GM12878 (cell line): ENCODE measurements at regions not wholly inside any gene's neighbourhood (a gene's known extent, or its start where the extent isn't known, plus 50 kb on each side); places are given as distances from the start of the nearest gene placed in this dataset.

Source experiments
- CHD4 ChIP-seq: fragments of 200-600 bp; sonication (generic); IDR thresholded peaks from 2 replicates; pipeline ENCODE4 v1.6.1; 2016; ENCODE audit warnings: mild to moderate bottlenecking
- HDGF ChIP-seq: fragments of 450-650 bp; IDR thresholded peaks from 2 replicates; pipeline ENCODE4 v1.6.1; 2016; ENCODE audit warnings: antibody characterized with exemption
- IKZF2 ChIP-seq, 2 experiments: fragments of 450-650 bp; IDR thresholded peaks; 2 replicates each; pipeline ENCODE4 v1.6.1; 2017; ENCODE audit warnings: mild to moderate bottlenecking in 2 of 2, moderate library complexity in 2 of 2
- IRF4 ChIP-seq: IDR thresholded peaks from 2 replicates; pipeline ENCODE4 v1.6.1; 2011; ENCODE audit warnings: low read depth, low read length
- MEF2B ChIP-seq: fragments of 450-650 bp; IDR thresholded peaks from 2 replicates; pipeline ENCODE4 v1.6.1; 2018; ENCODE audit warnings: mild to moderate bottlenecking, moderate library complexity; ENCODE audit not compliant: partially characterized antibody, poor library complexity, severe bottlenecking
- MXI1 ChIP-seq: fragments of 150-350 bp; IDR thresholded peaks from 2 replicates; pipeline ENCODE4 v1.6.1; 2011; ENCODE audit warnings: low read depth, mild to moderate bottlenecking, inconsistent platforms, low read length, improper control_type of control experiment
- MYC ChIP-seq: IDR thresholded peaks from 2 replicates; pipeline ENCODE4 v1.6.1; 2011; ENCODE audit warnings: mild to moderate bottlenecking, low read length, moderate library complexity, inconsistent platforms; ENCODE audit not compliant: insufficient read depth, insufficient replicate concordance, insufficient read length, severe bottlenecking
- NFIC ChIP-seq: IDR thresholded peaks from 2 replicates; pipeline ENCODE4 v1.6.1; 2012; ENCODE audit warnings: low read depth, mild to moderate bottlenecking, inconsistent platforms, low read length, moderate library complexity
- POLR2A ChIP-seq: IDR thresholded peaks from 2 replicates; pipeline ENCODE4 v1.6.1; 2011; ENCODE audit warnings: low read depth, mild to moderate bottlenecking, low read length
- RFX5 ChIP-seq: IDR thresholded peaks from 2 replicates; pipeline ENCODE4 v1.6.1; 2011; ENCODE audit warnings: low read depth, low read length, improper control_type of control experiment
- SKIL ChIP-seq: fragments of 450-650 bp; IDR thresholded peaks from 2 replicates; pipeline ENCODE4 v1.6.1; 2017; ENCODE audit warnings: mild to moderate bottlenecking, low read depth, inconsistent platforms; ENCODE audit not compliant: poor library complexity, severe bottlenecking
- SMC3 ChIP-seq: IDR thresholded peaks from 2 replicates; pipeline ENCODE4 v1.6.1; 2011; ENCODE audit warnings: low read length, improper control_type of control experiment, borderline replicate concordance

DNA sequence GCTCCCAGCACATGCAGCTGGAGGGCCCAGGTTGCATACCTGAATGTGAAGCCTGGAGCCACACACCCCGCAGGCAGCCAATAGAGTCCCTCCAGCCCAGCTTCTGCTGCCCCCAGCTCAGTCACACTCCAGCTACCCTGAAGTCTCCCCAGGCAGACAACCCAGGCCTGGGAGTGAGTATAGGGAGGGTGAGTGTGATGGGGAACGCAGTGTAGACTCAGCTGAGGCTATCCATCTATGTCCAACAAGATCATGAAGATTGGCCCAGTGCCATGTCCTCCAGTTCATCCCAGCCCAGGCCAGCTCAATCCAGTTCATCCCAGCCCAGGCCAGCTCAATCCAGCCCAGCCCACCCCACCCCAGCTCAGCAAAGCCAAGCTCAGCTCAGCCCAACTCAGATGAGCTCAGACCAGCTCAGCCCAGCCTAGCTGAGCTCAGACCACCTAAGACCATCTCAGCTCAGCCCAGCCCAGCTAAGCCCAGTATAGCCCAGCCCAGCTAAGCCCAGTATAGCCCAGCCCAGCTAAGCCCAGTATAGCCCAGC lies 330.4 kb downstream of the TMEM121 start (continued):
- TF ChIP-seq SKIL (peak; percentile 36), SMC3 (no peak), MEF2B (peak; percentile 34), MXI1 (0 out of 2 replicates have a peak, but pooled peaks have one; percentile 39), HDGF (no peak), MYC (no peak), IKZF2 (IDR thresholded peaks at IDR 0.05) (0 out of 4 replicates have a peak, but pooled peaks of 1 of the 2 experiments have one; percentile 8), RFX5 (no peak), IRF4 (no peak), POLR2A (no peak), NFIC (no peak), CHD4 (no peak)
